Endothelial cell of umbilical vein (primary cell): ENCODE measurements at regions not wholly inside any gene's neighbourhood (a gene's known extent, or its start where the extent isn't known, plus 50 kb on each side); places are given as distances from the start of the nearest gene placed in this dataset.

Experiments used
- BruUV-seq: library from RNA; stranded (reverse); fragments of 400-500 nt; replicated peaks from 2 replicates; lab custom pipeline; 2021; lab: Mats Ljungman, UMichigan
- CTCF ChIA-PET: fragments of 300-600, 350-600 bp; sonication (Branson Sonifier 250); formaldehyde crosslinking; loops from one replicate; lab custom pipeline; 2021; ENCODE audit warnings: antibody characterized with exemption, inconsistent platforms; lab: Charles Lee
- POLR2A ChIA-PET: fragments of 300-600, 350-600 bp; sonication (Branson Sonifier 250); formaldehyde crosslinking; loops from one replicate; lab custom pipeline; 2021; ENCODE audit warnings: antibody characterized with exemption, inconsistent platforms; lab: Charles Lee
- DNase-seq: peaks from one replicate; pipeline ENCODE4 v3.0.0-alpha.2; 2011; ENCODE audit warnings: low read depth, low spot score
- FAIRE-seq: peaks from 2 replicates; lab custom pipeline; 2011; peaks lifted over from hg19 to GRCh38; lab: Jason Lieb, UNC
- H2AFZ ChIP-seq: 2 replicates; pipeline ENCODE4 v1.6.0; 2012; ENCODE audit warnings: low read depth, low read length, control low read depth, inconsistent platforms
- H3K27ac ChIP-seq: 2 replicates; pipeline ENCODE4 v1.5.1; 2011; ENCODE audit warnings: low read depth, mild to moderate bottlenecking, control low read depth, low read length, moderate library complexity; ENCODE audit not compliant: insufficient read depth
- H3K27me3 ChIP-seq, 2 experiments: 2 replicates each; pipeline versions ENCODE4 v1.6.0 to v1.6.1; 2011; ENCODE audit warnings: low read length in 2 of 2, mixed read lengths in 1 of 2; ENCODE audit not compliant: control insufficient read depth in 2 of 2, insufficient read depth in 2 of 2
- H3K36me3 ChIP-seq, 2 experiments: 2 replicates in 1 of 2; 3 replicates in 1 of 2; pipeline ENCODE4 v1.5.1; 2011; ENCODE audit warnings: low read length in 2 of 2, mild to moderate bottlenecking in 1 of 2, moderate library complexity in 1 of 2; ENCODE audit not compliant: control insufficient read depth in 2 of 2, insufficient read depth in 2 of 2; ENCODE audit errors: extremely low read depth in 1 of 2
- H3K4me1 ChIP-seq: 3 replicates; pipeline ENCODE4 v1.5.1; 2011; ENCODE audit warnings: mild to moderate bottlenecking, low read length; ENCODE audit not compliant: control insufficient read depth, insufficient read depth; ENCODE audit errors: extremely low read depth
- H3K4me2 ChIP-seq: 2 replicates; pipeline ENCODE4 v1.6.1; 2011; ENCODE audit warnings: low read length, control low read depth, mixed read lengths; ENCODE audit not compliant: insufficient read depth
- H3K4me3 ChIP-seq, 3 experiments: fragments of 200-600 bp in 1 of 3; sonication (generic), shearing (Covaris generic) in 1 of 3; replicated peaks in 1 of 3; 2 replicates each; pipeline ENCODE4 v1.5.1; 2011 to 2016; ENCODE audit warnings: control low read depth in 3 of 3, low read length in 3 of 3, mild to moderate bottlenecking in 2 of 3, inconsistent platforms in 1 of 3, low read depth in 1 of 3, moderate library complexity in 1 of 3; ENCODE audit not compliant: insufficient read depth in 1 of 3
- H3K79me2 ChIP-seq: 2 replicates; pipeline ENCODE4 v1.6.0; 2012; ENCODE audit warnings: low read length, inconsistent platforms; ENCODE audit not compliant: control insufficient read depth, insufficient read depth
- H3K9ac ChIP-seq: replicated peaks from 2 replicates; pipeline ENCODE3; 2011; ENCODE audit warnings: low read length, control low read depth; ENCODE audit not compliant: insufficient read depth; ENCODE audit errors: extremely low read depth
- H3K9me1 ChIP-seq: replicated peaks from 3 replicates; pipeline ENCODE4 v1.6.0; 2011; ENCODE audit warnings: mild to moderate bottlenecking, low read length; ENCODE audit not compliant: control insufficient read depth, insufficient read depth; ENCODE audit errors: extremely low read depth
- H3K9me3 ChIP-seq: replicated peaks from 2 replicates; pipeline ENCODE4 v1.5.1; 2012; ENCODE audit warnings: low read length, inconsistent platforms; ENCODE audit not compliant: control insufficient read depth, insufficient read depth
- H4K20me1 ChIP-seq: replicated peaks from 2 replicates; pipeline ENCODE3; 2011; ENCODE audit warnings: mild to moderate bottlenecking, low read length; ENCODE audit not compliant: control insufficient read depth, insufficient read depth; ENCODE audit errors: extremely low read depth
- CTCF ChIP-seq, 2 donors: IDR thresholded peaks; 1 replicate in 1 of 2; 2 replicates in 1 of 2; pipeline ENCODE4 v1.5.1; 2011; ENCODE audit warnings: low read length in 2 of 2, mild to moderate bottlenecking in 2 of 2, moderate library complexity in 2 of 2, control low read depth in 1 of 2, inconsistent platforms in 1 of 2, low read depth in 1 of 2; ENCODE audit not compliant: insufficient read depth in 1 of 2; ENCODE audit errors: extremely low read depth in 1 of 2
- EZH2 ChIP-seq: IDR thresholded peaks from 2 replicates; pipeline ENCODE4 v1.6.1; 2012; ENCODE audit warnings: borderline replicate concordance, low read depth, mild to moderate bottlenecking, moderate library complexity, low read length, inconsistent platforms; ENCODE audit not compliant: severe bottlenecking
- FOS ChIP-seq: IDR thresholded peaks from 2 replicates; pipeline ENCODE4 v1.6.1; 2011; ENCODE audit warnings: mild to moderate bottlenecking, low read length, moderate library complexity, borderline replicate concordance; ENCODE audit not compliant: insufficient read depth
- GATA2 ChIP-seq: IDR thresholded peaks from 2 replicates; pipeline ENCODE4 v1.7.0; 2011; ENCODE audit warnings: low read depth, mild to moderate bottlenecking, moderate library complexity, mixed read lengths, low read length; ENCODE audit not compliant: insufficient read length, insufficient read depth
- JUN ChIP-seq: IDR thresholded peaks from 2 replicates; pipeline ENCODE4 v1.6.1; 2011; ENCODE audit warnings: borderline replicate concordance, low read depth; ENCODE audit not compliant: insufficient read length, insufficient read depth
- MYC ChIP-seq: IDR thresholded peaks from one replicate; pipeline ENCODE4 v1.6.1; 2011; ENCODE audit warnings: mild to moderate bottlenecking, low read depth, low read length
- POLR2A ChIP-seq: IDR thresholded peaks from 2 replicates; pipeline ENCODE4 v1.6.1; 2012; ENCODE audit warnings: low read depth, mild to moderate bottlenecking, control low read depth, low read length
- POLR2AphosphoS5 ChIP-seq: IDR thresholded peaks from 2 replicates; pipeline ENCODE4 v1.6.1; 2012; ENCODE audit warnings: low read depth, mild to moderate bottlenecking, control low read depth, low read length, moderate library complexity; ENCODE audit not compliant: insufficient read depth
- dilution Hi-C: fragments of 300-500 bp; cut with MboI; formaldehyde crosslinking; loops from one replicate; pipeline ENCODE4 v1.15.0; 2019; ENCODE audit warnings: low sequenced_read_pairs; ENCODE audit not compliant: extremely low pct_ligation_motif_present
- intact Hi-C: fragments of 100-400 bp; cut with micrococcal nuclease; formaldehyde crosslinking; loops from one replicate; pipeline ENCODE4 v1.10.0; 2022
- TF ChIP-seq, protein P1 (sequence below): IDR thresholded peaks from 2 replicates; pipeline ENCODE4 v1.6.1; 2011; ENCODE audit not compliant: insufficient read depth, insufficient read length

GRCh38 chr18:56390626-56391025 is 247.8 kb downstream of the TXNL1 start:
- FAIRE-seq (no peak), DNase-seq (no peak)
- Histone ChIP-seq H3K9ac (no peak overlapping the region), H3K27me3 (no peaks in the 10 kb centered on the region), H3K36me3 (no peaks in the 10 kb centered on the region), H4K20me1 (no peaks in the 10 kb centered on the region), H3K4me1 (peaks cover 13% of the 10 kb centered on the region), H3K9me3 (no peaks in the 10 kb centered on the region), H2AFZ (no peak overlapping the region), H3K27ac (no peak overlapping the region), H3K79me2 (no peaks in the 10 kb centered on the region), H3K4me2 (no peak overlapping the region), H3K9me1 (no peaks in the 10 kb centered on the region), H3K4me3 (no peak overlapping the region)
- ChIA-PET POLR2A (no interaction called here), CTCF (no interaction called here)
- BruUV-seq: no TSS peak
- dilution Hi-C loops (no loop called here), intact Hi-C loops (no loop called here)
- TF ChIP-seq POLR2A: no peak
- no peak for TF ChIP-seq JUN
- TF ChIP-seq EZH2: no peak
- TF ChIP-seq, protein P1, sequence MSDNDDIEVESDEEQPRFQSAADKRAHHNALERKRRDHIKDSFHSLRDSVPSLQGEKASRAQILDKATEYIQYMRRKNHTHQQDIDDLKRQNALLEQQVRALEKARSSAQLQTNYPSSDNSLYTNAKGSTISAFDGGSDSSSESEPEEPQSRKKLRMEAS: no peak
- no peak for TF ChIP-seq CTCF (IDR thresholded peaks at IDR 0.05; ENCODE audit: extremely low read depth in 1 of 2, insufficient read depth in 1 of 2, low read depth in 1 of 2, low read length in 2 of 2)
- no peak for TF ChIP-seq FOS
- no peak for TF ChIP-seq MYC
- TF ChIP-seq GATA2: no peak
- TF ChIP-seq POLR2AphosphoS5: no peak
